Prostate gland (tissue), 2 donors: ENCODE measurements at regions not wholly inside any gene's neighbourhood (a gene's known extent, or its start where the extent isn't known, plus 50 kb on each side); places are given as distances from the start of the nearest gene placed in this dataset.

Source experiments
- CTCF ChIP-seq, 4 experiments: fragments of 200-600 bp in 2 of 4; fragments of 450-650 bp in 2 of 4; sonication (generic) in 2 of 4; IDR thresholded peaks; 1 replicate in 3 of 4; 2 replicates in 1 of 4; pipeline ENCODE4 v1.5.1; 2016 to 2019; ENCODE audit warnings: antibody characterized with exemption in 4 of 4, mild to moderate bottlenecking in 2 of 4, moderate library complexity in 2 of 4
- POLR2A ChIP-seq: fragments of 450-650 bp; IDR thresholded peaks from one replicate; pipeline ENCODE4 v1.6.1; 2016; ENCODE audit warnings: antibody characterized with exemption, mild to moderate bottlenecking
- POLR2AphosphoS5 ChIP-seq: sonication (generic); formaldehyde crosslinking; IDR thresholded peaks from one replicate; pipeline ENCODE4 v1.6.1; 2017; ENCODE audit warnings: antibody characterized with exemption

GRCh38 chr4:189861101-189861500, 79.6 kb upstream of the FRG1 start:
- TF ChIP-seq CTCF (IDR thresholded peaks at IDR 0.05) (no peak), POLR2A (no peak), POLR2AphosphoS5 (no peak)
